ENCODE measurements at regions not wholly inside any gene's neighbourhood (a gene's known extent, or its start where the extent isn't known, plus 50 kb on each side); places are given as distances from the start of the nearest gene placed in this dataset.

GRCh38 chr12:107331912-107332311 lies 238.6 kb upstream of the CRY1 start:
- no peak for TF ChIP-seq CTCF (IDR thresholded peaks at IDR 0.05)
- H3K27me3 ChIP-seq (ENCODE audit: low read depth), result peaks cover 13% of the 10 kb centered on the region
- ATAC-seq (no peak), DNase-seq (no peak)
- intact Hi-C loops (cut with DNase I), result no loop called here
- H3K4me3 ChIP-seq, result no peak overlapping the region
- no peaks in the 10 kb centered on the region for H3K9me3 ChIP-seq
- peaks cover 5% of the 10 kb centered on the region for H3K4me1 ChIP-seq
- H3K27ac ChIP-seq, result no peak overlapping the region
- H3K36me3 ChIP-seq, result no peaks in the 10 kb centered on the region

DNA sequence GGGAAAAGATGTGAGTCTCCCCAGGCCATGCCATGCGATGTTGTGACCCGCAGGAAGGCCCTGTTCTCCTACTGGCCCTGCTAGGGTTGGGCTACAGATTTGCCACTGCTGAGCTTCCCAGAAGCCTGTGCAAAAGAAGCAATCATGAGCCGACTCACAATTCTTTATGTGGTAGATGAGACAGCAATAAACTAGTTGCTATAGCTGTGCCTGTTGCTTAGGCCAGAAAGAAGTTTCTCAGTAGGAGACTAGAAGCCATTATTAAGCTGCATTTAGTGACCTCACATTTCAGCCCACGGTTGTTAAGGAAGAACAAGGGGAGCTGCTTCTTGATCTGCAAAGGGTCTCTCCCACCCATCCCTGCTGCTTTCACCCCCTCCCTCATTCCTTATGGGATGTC lies 239.4 kb upstream of the CRY1 start:
- intact Hi-C loops (cut with DNase I), result no loop called here
- H3K27ac ChIP-seq, result no peak overlapping the region
- H3K4me3 ChIP-seq, result no peak overlapping the region
- no peak for ATAC-seq
- H3K36me3 ChIP-seq, result no peaks in the 10 kb centered on the region
- no peaks in the 10 kb centered on the region for H3K9me3 ChIP-seq
- no peak for TF ChIP-seq CTCF (IDR thresholded peaks at IDR 0.05)
- H3K27me3 ChIP-seq (ENCODE audit: low read depth), result peaks cover 11% of the 10 kb centered on the region
- peaks cover 5% of the 10 kb centered on the region for H3K4me1 ChIP-seq
- no peak for DNase-seq

GRCh38 chr12:107335802-107336570 lies 242.6 kb upstream of the CRY1 start:
- no peak for TF ChIP-seq CTCF (IDR thresholded peaks at IDR 0.05)
- ATAC-seq (no peak), DNase-seq (no peak)
- no peak overlapping the region for H3K4me3 ChIP-seq
- H3K9me3 ChIP-seq, result no peaks in the 10 kb centered on the region
- H3K27me3 ChIP-seq (ENCODE audit: low read depth), result no peaks in the 10 kb centered on the region
- intact Hi-C loops (cut with DNase I), result no loop called here
- H3K36me3 ChIP-seq, result no peaks in the 10 kb centered on the region
- H3K27ac ChIP-seq, result no peak overlapping the region
- H3K4me1 ChIP-seq, result no peaks in the 10 kb centered on the region

DNA sequence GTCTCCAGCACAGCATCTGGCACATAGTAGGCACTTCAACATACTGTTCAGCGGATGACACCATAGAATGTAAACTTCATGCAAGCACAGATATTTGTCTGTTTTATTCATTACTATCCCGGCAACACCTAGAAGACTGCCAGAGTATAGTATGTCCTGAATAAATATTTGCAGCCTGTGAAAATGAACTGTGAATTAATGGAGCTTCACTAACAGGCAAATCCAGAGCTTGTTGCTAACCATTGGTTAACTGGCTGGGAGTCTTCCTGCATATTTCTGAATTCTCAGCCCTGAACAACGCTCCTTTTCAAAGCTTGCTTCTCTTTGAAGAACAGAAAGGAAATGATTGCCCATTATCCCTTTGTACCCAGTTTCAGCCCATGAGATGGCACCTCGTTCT lies 243.3 kb upstream of the CRY1 start:
- H3K4me1 ChIP-seq, result no peaks in the 10 kb centered on the region
- ATAC-seq (no peak), DNase-seq (no peak)
- no peaks in the 10 kb centered on the region for H3K36me3 ChIP-seq
- TF ChIP-seq CTCF (IDR thresholded peaks at IDR 0.05), result no peak
- no peaks in the 10 kb centered on the region for H3K27me3 ChIP-seq (ENCODE audit: low read depth)
- no peak overlapping the region for H3K4me3 ChIP-seq
- intact Hi-C loops (cut with DNase I), result no loop called here
- H3K9me3 ChIP-seq, result no peaks in the 10 kb centered on the region
- H3K27ac ChIP-seq, result no peak overlapping the region

DNA sequence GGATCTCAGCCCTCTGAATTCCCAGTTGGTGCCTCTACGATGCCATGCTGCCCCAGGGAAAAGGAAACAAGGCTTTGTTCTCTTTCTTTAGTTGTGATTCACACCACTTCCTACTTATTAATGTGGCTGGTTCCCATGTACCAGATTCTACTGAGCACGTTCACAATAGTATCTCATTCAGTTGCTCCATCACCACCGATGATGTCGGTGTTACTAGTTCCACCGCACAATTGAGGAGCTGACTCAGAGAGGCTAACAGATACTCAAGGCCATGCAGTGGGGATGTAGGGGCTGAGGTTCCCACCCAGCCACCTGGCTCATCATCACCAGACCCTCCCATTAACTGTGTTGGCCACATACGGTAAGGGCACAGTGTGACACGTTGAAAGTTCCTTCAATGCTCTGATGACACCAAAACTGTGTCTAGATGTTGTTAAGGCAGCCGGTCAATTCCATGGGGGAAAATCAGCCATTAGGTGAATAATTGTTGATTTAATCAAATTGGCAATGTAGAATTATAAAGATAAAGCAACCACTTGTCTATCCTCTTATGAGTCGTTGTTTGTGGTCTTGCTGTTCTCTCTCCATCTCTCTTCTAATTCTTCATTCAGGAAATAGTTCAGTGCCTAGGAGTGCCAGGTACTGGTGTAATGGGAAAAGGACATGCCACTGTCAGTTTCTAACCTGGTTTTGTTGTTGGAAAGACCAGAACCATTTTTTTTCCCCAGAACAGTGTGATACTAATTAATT lies 244.2 kb upstream of the CRY1 start:
- Histone ChIP-seq H3K4me3 (no peak overlapping the region), H3K36me3 (no peaks in the 10 kb centered on the region), H3K27ac (no peak overlapping the region), H3K9me3 (no peaks in the 10 kb centered on the region), H3K4me1 (no peaks in the 10 kb centered on the region), H3K27me3 (ENCODE audit: low read depth) (no peaks in the 10 kb centered on the region)
- no peak for TF ChIP-seq CTCF (IDR thresholded peaks at IDR 0.05)
- intact Hi-C loops (cut with DNase I), result no loop called here
- DNase-seq, result no peak
- ATAC-seq, result no peak
